ENCODE measurements at regions not wholly inside any gene's neighbourhood (a gene's known extent, or its start where the extent isn't known, plus 50 kb on each side); places are given as distances from the start of the nearest gene placed in this dataset.

GRCh38 chr13:56986121-56986520 lies 154.6 kb upstream of the PRR20A start:
- no peak for FAIRE-seq
- TF ChIP-seq POLR2AphosphoS5 (IDR thresholded peaks at IDR 0.05; ENCODE audit: low read depth, low read length) (no peak), POLR2A (IDR thresholded peaks at IDR 0.05; ENCODE audit: low read depth, low read length) (no peak), TAF1 (IDR thresholded peaks at IDR 0.05; ENCODE audit: low read depth, low read length) (no peak), POU2F2 (IDR thresholded peaks at IDR 0.05; ENCODE audit: low read depth, low read length) (no peak), PAX5 (IDR thresholded peaks at IDR 0.05; ENCODE audit: insufficient read depth, low read length, severe bottlenecking) (no peak)
- DNase-seq (ENCODE audit: insufficient read length, low spot score) = no peak

- no peak for DNase-seq (ENCODE audit: insufficient read length, low spot score)
- TF ChIP-seq POU2F2 (IDR thresholded peaks at IDR 0.05; ENCODE audit: low read depth, low read length) = no peak
- no peak for TF ChIP-seq PAX5 (IDR thresholded peaks at IDR 0.05; ENCODE audit: insufficient read depth, low read length, severe bottlenecking)
- TF ChIP-seq POLR2A (IDR thresholded peaks at IDR 0.05; ENCODE audit: low read depth, low read length) = no peak
- no peak for TF ChIP-seq SPI1 (IDR thresholded peaks at IDR 0.05; ENCODE audit: low read depth, low read length)
- TF ChIP-seq POLR2AphosphoS5 (IDR thresholded peaks at IDR 0.05; ENCODE audit: low read depth, low read length) = no peak
- FAIRE-seq = no peak
Measured at GRCh38 chr13:56988543-56988942, 152.2 kb upstream of the PRR20A start.

- no peak for TF ChIP-seq POU2F2 (IDR thresholded peaks at IDR 0.05; ENCODE audit: low read depth, low read length)
- no peak for FAIRE-seq
Measured at GRCh38 chr13:57003682-57004081, 137.0 kb upstream of the PRR20A start.

GRCh38 chr13:57017357-57017756 lies 123.4 kb upstream of the PRR20A start:
- TF ChIP-seq TAF1 (IDR thresholded peaks at IDR 0.05; ENCODE audit: low read depth, low read length) = no peak
- TF ChIP-seq SPI1 (IDR thresholded peaks at IDR 0.05; ENCODE audit: low read depth, low read length) = no peak
- TF ChIP-seq PAX5 (IDR thresholded peaks at IDR 0.05; ENCODE audit: insufficient read depth, low read length, severe bottlenecking) = no peak
- FAIRE-seq = no peak
- no peak for DNase-seq (ENCODE audit: insufficient read length, low spot score)

More at GRCh38 chr13:57003682-57004081, 137.0 kb upstream of the PRR20A start:
- no peak for DNase-seq (ENCODE audit: insufficient read length, low spot score)

GRCh38 chr13:57018915-57019314 lies 121.8 kb upstream of the PRR20A start:
- FAIRE-seq = no peak
- DNase-seq (ENCODE audit: insufficient read length, low spot score) = no peak
- TF ChIP-seq SPI1 (IDR thresholded peaks at IDR 0.05; ENCODE audit: low read depth, low read length) (no peak), PAX5 (IDR thresholded peaks at IDR 0.05; ENCODE audit: insufficient read depth, low read length, severe bottlenecking) (no peak), TAF1 (IDR thresholded peaks at IDR 0.05; ENCODE audit: low read depth, low read length) (no peak), POLR2AphosphoS5 (IDR thresholded peaks at IDR 0.05; ENCODE audit: low read depth, low read length) (no peak), POLR2A (IDR thresholded peaks at IDR 0.05; ENCODE audit: low read depth, low read length) (no peak), POU2F2 (IDR thresholded peaks at IDR 0.05; ENCODE audit: low read depth, low read length) (no peak)

GRCh38 chr13:57030671-57031070 lies 110.0 kb upstream of the PRR20A start:
- TF ChIP-seq PAX5 (IDR thresholded peaks at IDR 0.05; ENCODE audit: insufficient read depth, low read length, severe bottlenecking) (no peak), TAF1 (IDR thresholded peaks at IDR 0.05; ENCODE audit: low read depth, low read length) (no peak), POU2F2 (IDR thresholded peaks at IDR 0.05; ENCODE audit: low read depth, low read length) (no peak), SPI1 (IDR thresholded peaks at IDR 0.05; ENCODE audit: low read depth, low read length) (no peak), POLR2A (IDR thresholded peaks at IDR 0.05; ENCODE audit: low read depth, low read length) (no peak), POLR2AphosphoS5 (IDR thresholded peaks at IDR 0.05; ENCODE audit: low read depth, low read length) (no peak)
- DNase-seq (ENCODE audit: insufficient read length, low spot score) (no peak), FAIRE-seq (no peak)

GRCh38 chr13:57036290-57036689 lies 104.4 kb upstream of the PRR20A start:
- no peak for FAIRE-seq
- DNase-seq (ENCODE audit: insufficient read length, low spot score) = no peak
- TF ChIP-seq POLR2AphosphoS5 (IDR thresholded peaks at IDR 0.05; ENCODE audit: low read depth, low read length) (no peak), POLR2A (IDR thresholded peaks at IDR 0.05; ENCODE audit: low read depth, low read length) (no peak), POU2F2 (IDR thresholded peaks at IDR 0.05; ENCODE audit: low read depth, low read length) (no peak), TAF1 (IDR thresholded peaks at IDR 0.05; ENCODE audit: low read depth, low read length) (no peak), PAX5 (IDR thresholded peaks at IDR 0.05; ENCODE audit: insufficient read depth, low read length, severe bottlenecking) (no peak), SPI1 (IDR thresholded peaks at IDR 0.05; ENCODE audit: low read depth, low read length) (no peak)

GRCh38 chr13:57044910-57045309 lies 95.8 kb upstream of the PRR20A start:
- FAIRE-seq (no peak), DNase-seq (ENCODE audit: insufficient read length, low spot score) (no peak)
- no peak for TF ChIP-seq POLR2A (IDR thresholded peaks at IDR 0.05; ENCODE audit: low read depth, low read length)
- no peak for TF ChIP-seq SPI1 (IDR thresholded peaks at IDR 0.05; ENCODE audit: low read depth, low read length)
- TF ChIP-seq POU2F2 (IDR thresholded peaks at IDR 0.05; ENCODE audit: low read depth, low read length) = no peak
- TF ChIP-seq PAX5 (IDR thresholded peaks at IDR 0.05; ENCODE audit: insufficient read depth, low read length, severe bottlenecking) = no peak

GRCh38 chr13:57045826-57046546 lies 94.7 kb upstream of the PRR20A start:
- FAIRE-seq (no peak), DNase-seq (ENCODE audit: insufficient read length, low spot score) (no peak)
- TF ChIP-seq POU2F2 (IDR thresholded peaks at IDR 0.05; ENCODE audit: low read depth, low read length) = no peak
- no peak for TF ChIP-seq SPI1 (IDR thresholded peaks at IDR 0.05; ENCODE audit: low read depth, low read length)
- TF ChIP-seq PAX5 (IDR thresholded peaks at IDR 0.05; ENCODE audit: insufficient read depth, low read length, severe bottlenecking) = no peak
- no peak for TF ChIP-seq TAF1 (IDR thresholded peaks at IDR 0.05; ENCODE audit: low read depth, low read length)
- no peak for TF ChIP-seq POLR2A (IDR thresholded peaks at IDR 0.05; ENCODE audit: low read depth, low read length)
- no peak for TF ChIP-seq POLR2AphosphoS5 (IDR thresholded peaks at IDR 0.05; ENCODE audit: low read depth, low read length)

GRCh38 chr13:57056601-57057180 lies 84.0 kb upstream of the PRR20A start:
- no peak for TF ChIP-seq POU2F2 (IDR thresholded peaks at IDR 0.05; ENCODE audit: low read depth, low read length)
- DNase-seq (ENCODE audit: insufficient read length, low spot score) (no peak), FAIRE-seq (no peak)
